ENCODE measurements at regions not wholly inside any gene's neighbourhood (a gene's known extent, or its start where the extent isn't known, plus 50 kb on each side); places are given as distances from the start of the nearest gene placed in this dataset.

GRCh38 chr3:127063916-127064315, 81.0 kb downstream of the PLXNA1 start:
- Histone ChIP-seq H3K36me3 (ENCODE audit: control insufficient read depth, insufficient read depth, low read length) (no peaks in the 10 kb centered on the region), H3K9ac (ENCODE audit: low read length) (no peak overlapping the region), H3K27ac (ENCODE audit: low read depth, low read length) (no peak overlapping the region), H3K27me3 (ENCODE audit: control insufficient read depth, insufficient read depth, low read length) (no peaks in the 10 kb centered on the region), H3K4me3 (ENCODE audit: low read depth, low read length) (no peak overlapping the region), H3K9me3 (ENCODE audit: control insufficient read depth, insufficient read depth, low read depth, low read length) (no peaks in the 10 kb centered on the region), H3K4me1 (ENCODE audit: control insufficient read depth, insufficient read depth, low read length) (no peaks in the 10 kb centered on the region)

GRCh38 chr3:127064391-127065137, 81.6 kb downstream of the PLXNA1 start:
- H3K27me3 ChIP-seq (ENCODE audit: control insufficient read depth, insufficient read depth, low read length) = no peaks in the 10 kb centered on the region
- H3K27ac ChIP-seq (ENCODE audit: low read depth, low read length) = no peak overlapping the region
- no peak overlapping the region for H3K9ac ChIP-seq (ENCODE audit: low read length)
- no peaks in the 10 kb centered on the region for H3K9me3 ChIP-seq (ENCODE audit: control insufficient read depth, insufficient read depth, low read depth, low read length)
- no peak overlapping the region for H3K4me3 ChIP-seq (ENCODE audit: low read depth, low read length)
- H3K36me3 ChIP-seq (ENCODE audit: control insufficient read depth, insufficient read depth, low read length) = no peaks in the 10 kb centered on the region
- no peaks in the 10 kb centered on the region for H3K4me1 ChIP-seq (ENCODE audit: control insufficient read depth, insufficient read depth, low read length)

- no peaks in the 10 kb centered on the region for H3K9me3 ChIP-seq (ENCODE audit: control insufficient read depth, insufficient read depth, low read depth, low read length)
- H3K27me3 ChIP-seq (ENCODE audit: control insufficient read depth, insufficient read depth, low read length) = no peaks in the 10 kb centered on the region
Measured at GRCh38 chr3:127065138-127065427, 82.2 kb downstream of the PLXNA1 start.

GRCh38 chr3:127065561-127066290, 82.8 kb downstream of the PLXNA1 start:
- Histone ChIP-seq H3K9ac (ENCODE audit: low read length) (no peak overlapping the region), H3K27ac (ENCODE audit: low read depth, low read length) (no peak overlapping the region), H3K4me3 (ENCODE audit: low read depth, low read length) (no peak overlapping the region), H3K36me3 (ENCODE audit: control insufficient read depth, insufficient read depth, low read length) (no peaks in the 10 kb centered on the region), H3K9me3 (ENCODE audit: control insufficient read depth, insufficient read depth, low read depth, low read length) (no peaks in the 10 kb centered on the region), H3K4me1 (ENCODE audit: control insufficient read depth, insufficient read depth, low read length) (no peaks in the 10 kb centered on the region), H3K27me3 (ENCODE audit: control insufficient read depth, insufficient read depth, low read length) (no peaks in the 10 kb centered on the region)

More at GRCh38 chr3:127065138-127065427, 82.2 kb downstream of the PLXNA1 start:
- Histone ChIP-seq H3K27ac (ENCODE audit: low read depth, low read length) (no peak overlapping the region), H3K4me1 (ENCODE audit: control insufficient read depth, insufficient read depth, low read length) (no peaks in the 10 kb centered on the region), H3K9ac (ENCODE audit: low read length) (no peak overlapping the region), H3K4me3 (ENCODE audit: low read depth, low read length) (no peak overlapping the region), H3K36me3 (ENCODE audit: control insufficient read depth, insufficient read depth, low read length) (no peaks in the 10 kb centered on the region)

- Histone ChIP-seq H3K27ac (ENCODE audit: low read depth, low read length) (no peak overlapping the region), H3K4me3 (ENCODE audit: low read depth, low read length) (no peak overlapping the region), H3K9ac (ENCODE audit: low read length) (no peak overlapping the region), H3K4me1 (ENCODE audit: control insufficient read depth, insufficient read depth, low read length) (no peaks in the 10 kb centered on the region), H3K36me3 (ENCODE audit: control insufficient read depth, insufficient read depth, low read length) (no peaks in the 10 kb centered on the region), H3K9me3 (ENCODE audit: control insufficient read depth, insufficient read depth, low read depth, low read length) (no peaks in the 10 kb centered on the region), H3K27me3 (ENCODE audit: control insufficient read depth, insufficient read depth, low read length) (no peaks in the 10 kb centered on the region)
Measured at GRCh38 chr3:127066635-127067034, 83.7 kb downstream of the PLXNA1 start.

DNA sequence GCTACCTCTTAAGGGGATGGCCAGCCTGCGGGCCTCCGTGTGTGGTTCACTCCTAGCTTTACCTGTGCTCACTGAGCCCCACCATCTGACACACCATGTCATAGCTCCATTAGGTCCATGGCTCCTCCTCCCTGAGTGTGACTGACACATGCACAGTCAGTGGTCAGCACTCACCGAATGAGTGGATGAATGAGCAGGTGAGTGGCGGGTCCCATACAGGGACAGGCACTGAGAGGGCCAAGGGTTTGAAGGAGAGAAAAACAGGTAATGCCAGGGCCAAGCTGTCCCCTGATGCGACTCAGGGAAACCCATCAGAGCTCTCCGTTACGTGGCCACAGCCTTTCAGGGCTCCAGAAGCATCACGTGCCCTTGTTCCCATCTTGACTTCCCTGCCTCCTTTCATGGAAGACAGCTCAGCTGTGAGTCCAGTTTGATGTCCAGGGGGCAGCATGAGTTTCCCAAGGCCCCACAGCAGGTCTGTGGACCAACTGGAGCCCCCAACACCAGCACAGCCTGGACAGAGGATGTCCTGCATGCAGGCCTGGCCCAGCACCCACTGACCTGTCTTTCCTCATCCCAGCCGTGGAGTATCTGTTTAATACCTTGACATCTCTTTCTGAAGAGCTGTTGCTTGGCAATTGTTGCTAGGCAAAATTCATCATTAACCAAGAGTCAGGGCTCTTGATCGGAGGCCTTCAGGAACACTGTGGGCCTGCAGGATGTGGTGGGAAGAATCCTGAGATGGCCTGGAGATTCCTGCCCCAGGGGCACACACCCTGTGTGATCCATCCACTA, 84.4 kb downstream of the PLXNA1 start:
- Histone ChIP-seq H3K4me1 (ENCODE audit: control insufficient read depth, insufficient read depth, low read length) (no peaks in the 10 kb centered on the region), H3K4me3 (ENCODE audit: low read depth, low read length) (no peak overlapping the region), H3K36me3 (ENCODE audit: control insufficient read depth, insufficient read depth, low read length) (no peaks in the 10 kb centered on the region), H3K9ac (ENCODE audit: low read length) (no peak overlapping the region), H3K9me3 (ENCODE audit: control insufficient read depth, insufficient read depth, low read depth, low read length) (no peaks in the 10 kb centered on the region), H3K27ac (ENCODE audit: low read depth, low read length) (no peak overlapping the region), H3K27me3 (ENCODE audit: control insufficient read depth, insufficient read depth, low read length) (no peaks in the 10 kb centered on the region)

GRCh38 chr3:127068111-127068810, 85.3 kb downstream of the PLXNA1 start:
- Histone ChIP-seq H3K4me3 (ENCODE audit: low read depth, low read length) (no peak overlapping the region), H3K9me3 (ENCODE audit: control insufficient read depth, insufficient read depth, low read depth, low read length) (no peaks in the 10 kb centered on the region), H3K27ac (ENCODE audit: low read depth, low read length) (no peak overlapping the region), H3K4me1 (ENCODE audit: control insufficient read depth, insufficient read depth, low read length) (no peaks in the 10 kb centered on the region), H3K9ac (ENCODE audit: low read length) (no peak overlapping the region), H3K36me3 (ENCODE audit: control insufficient read depth, insufficient read depth, low read length) (no peaks in the 10 kb centered on the region), H3K27me3 (ENCODE audit: control insufficient read depth, insufficient read depth, low read length) (no peaks in the 10 kb centered on the region)

GRCh38 chr3:127068871-127069270, 86.0 kb downstream of the PLXNA1 start:
- no peaks in the 10 kb centered on the region for H3K27me3 ChIP-seq (ENCODE audit: control insufficient read depth, insufficient read depth, low read length)
- H3K36me3 ChIP-seq (ENCODE audit: control insufficient read depth, insufficient read depth, low read length) = no peaks in the 10 kb centered on the region
- H3K9me3 ChIP-seq (ENCODE audit: control insufficient read depth, insufficient read depth, low read depth, low read length) = no peaks in the 10 kb centered on the region
- no peak overlapping the region for H3K9ac ChIP-seq (ENCODE audit: low read length)
- H3K4me3 ChIP-seq (ENCODE audit: low read depth, low read length) = no peak overlapping the region
- no peak overlapping the region for H3K27ac ChIP-seq (ENCODE audit: low read depth, low read length)
- H3K4me1 ChIP-seq (ENCODE audit: control insufficient read depth, insufficient read depth, low read length) = no peaks in the 10 kb centered on the region

GRCh38 chr3:127069814-127070440, 87.0 kb downstream of the PLXNA1 start:
- Histone ChIP-seq H3K27me3 (ENCODE audit: control insufficient read depth, insufficient read depth, low read length) (no peaks in the 10 kb centered on the region), H3K9me3 (ENCODE audit: control insufficient read depth, insufficient read depth, low read depth, low read length) (no peaks in the 10 kb centered on the region), H3K9ac (ENCODE audit: low read length) (no peak overlapping the region), H3K4me3 (ENCODE audit: low read depth, low read length) (no peak overlapping the region), H3K27ac (ENCODE audit: low read depth, low read length) (no peak overlapping the region), H3K36me3 (ENCODE audit: control insufficient read depth, insufficient read depth, low read length) (no peaks in the 10 kb centered on the region), H3K4me1 (ENCODE audit: control insufficient read depth, insufficient read depth, low read length) (no peaks in the 10 kb centered on the region)

DNA sequence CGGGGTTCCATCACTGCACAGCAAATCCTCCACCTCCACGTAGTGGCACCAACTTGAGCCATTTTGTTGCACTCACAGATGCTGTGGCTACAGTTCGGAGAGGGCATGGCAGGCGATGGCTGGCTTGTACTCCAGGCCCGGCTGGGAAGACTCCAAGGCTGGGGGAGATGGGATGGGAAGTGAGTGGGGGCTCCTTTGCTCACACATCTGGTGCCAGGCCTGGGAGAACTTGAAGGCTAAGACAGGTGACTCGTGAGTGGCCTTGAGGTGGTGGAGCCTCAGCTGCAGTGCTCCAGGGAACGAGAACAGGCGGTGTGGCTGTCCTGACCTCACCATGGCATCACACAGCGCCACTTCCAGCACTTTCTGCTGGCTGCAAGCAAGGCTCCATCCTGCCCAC, 87.9 kb downstream of the PLXNA1 start:
- Histone ChIP-seq H3K4me3 (ENCODE audit: low read depth, low read length) (no peak overlapping the region), H3K27ac (ENCODE audit: low read depth, low read length) (no peak overlapping the region)

More for the DNA sequence above, 87.9 kb downstream of the PLXNA1 start:
- no peaks in the 10 kb centered on the region for H3K36me3 ChIP-seq (ENCODE audit: control insufficient read depth, insufficient read depth, low read length)
- H3K27me3 ChIP-seq (ENCODE audit: control insufficient read depth, insufficient read depth, low read length) = no peaks in the 10 kb centered on the region
- H3K4me1 ChIP-seq (ENCODE audit: control insufficient read depth, insufficient read depth, low read length) = no peaks in the 10 kb centered on the region
- no peaks in the 10 kb centered on the region for H3K9me3 ChIP-seq (ENCODE audit: control insufficient read depth, insufficient read depth, low read depth, low read length)
- H3K9ac ChIP-seq (ENCODE audit: low read length) = no peak overlapping the region

Measured in HUES6 (cell line).